SK-N-SH (cell line): ENCODE measurements at regions not wholly inside any gene's neighbourhood (a gene's known extent, or its start where the extent isn't known, plus 50 kb on each side); places are given as distances from the start of the nearest gene placed in this dataset.

ENCODE experiments used
- CTCF ChIP-seq: fragments of 200-600 bp; sonication (generic); IDR thresholded peaks from 2 replicates; pipeline ENCODE4 v1.6.1; 2017; ENCODE audit warnings: antibody characterized with exemption, mild to moderate bottlenecking, moderate library complexity
- TF ChIP-seq, protein P1 (sequence below): IDR thresholded peaks from 2 replicates; pipeline ENCODE4 v1.4.0; 2012; ENCODE audit warnings: low read depth

GRCh38 chr10:53183733-53184132 is 411.1 kb upstream of the MBL2 start:
- TF ChIP-seq, protein P1, sequence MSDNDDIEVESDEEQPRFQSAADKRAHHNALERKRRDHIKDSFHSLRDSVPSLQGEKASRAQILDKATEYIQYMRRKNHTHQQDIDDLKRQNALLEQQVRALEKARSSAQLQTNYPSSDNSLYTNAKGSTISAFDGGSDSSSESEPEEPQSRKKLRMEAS: no peak
- TF ChIP-seq CTCF: no peak
